Lower leg skin (tissue), 4 donors: ENCODE measurements at regions not wholly inside any gene's neighbourhood (a gene's known extent, or its start where the extent isn't known, plus 50 kb on each side); places are given as distances from the start of the nearest gene placed in this dataset.

Source experiments
- DNase-seq, 2 donors: peaks; one replicate each; pipeline ENCODE4 v3.0.0-alpha.2; 2019; ENCODE audit warnings: low spot score in 2 of 2
- H3K4me3 ChIP-seq: fragments of 200-600 bp; sonication (generic); 2 replicates; pipeline ENCODE4 v1.5.1; 2017; ENCODE audit warnings: mild to moderate bottlenecking, low read depth; ENCODE audit not compliant: poor library complexity, severe bottlenecking
- POLR2A ChIP-seq, 2 donors: fragments of 450-650 bp; IDR thresholded peaks; one replicate each; pipeline ENCODE4 v1.6.1; 2016 to 2017; ENCODE audit warnings: antibody characterized with exemption in 2 of 2, mild to moderate bottlenecking in 1 of 2, moderate library complexity in 1 of 2
- WGBS, 2 donors: methylation state at CpG; one replicate each; pipeline ENCODE4 v1.1.5; 2018; 5-methylcytosine and 5-hydroxymethylcytosine counted together
- intact Hi-C: fragments of 100-400 bp; cut with DNase I; formaldehyde crosslinking; loops from one replicate; pipeline ENCODE4 v1.15.0; 2023; ENCODE audit warnings: low total_unique reads
- TF ChIP-seq, protein P1 (sequence below), 3 donors: fragments of 450-650 bp; IDR thresholded peaks; one replicate each; pipeline ENCODE4 v1.5.1; 2016; ENCODE audit warnings: antibody characterized with exemption in 3 of 3, mild to moderate bottlenecking in 3 of 3, moderate library complexity in 2 of 3

GRCh38 chr17:34784526-34784925 is 176.7 kb downstream of the CCT6B start:
- DNase-seq = no peak
- no peak overlapping the region for H3K4me3 ChIP-seq
- intact Hi-C loops = no loop called here
- TF ChIP-seq, protein P1, sequence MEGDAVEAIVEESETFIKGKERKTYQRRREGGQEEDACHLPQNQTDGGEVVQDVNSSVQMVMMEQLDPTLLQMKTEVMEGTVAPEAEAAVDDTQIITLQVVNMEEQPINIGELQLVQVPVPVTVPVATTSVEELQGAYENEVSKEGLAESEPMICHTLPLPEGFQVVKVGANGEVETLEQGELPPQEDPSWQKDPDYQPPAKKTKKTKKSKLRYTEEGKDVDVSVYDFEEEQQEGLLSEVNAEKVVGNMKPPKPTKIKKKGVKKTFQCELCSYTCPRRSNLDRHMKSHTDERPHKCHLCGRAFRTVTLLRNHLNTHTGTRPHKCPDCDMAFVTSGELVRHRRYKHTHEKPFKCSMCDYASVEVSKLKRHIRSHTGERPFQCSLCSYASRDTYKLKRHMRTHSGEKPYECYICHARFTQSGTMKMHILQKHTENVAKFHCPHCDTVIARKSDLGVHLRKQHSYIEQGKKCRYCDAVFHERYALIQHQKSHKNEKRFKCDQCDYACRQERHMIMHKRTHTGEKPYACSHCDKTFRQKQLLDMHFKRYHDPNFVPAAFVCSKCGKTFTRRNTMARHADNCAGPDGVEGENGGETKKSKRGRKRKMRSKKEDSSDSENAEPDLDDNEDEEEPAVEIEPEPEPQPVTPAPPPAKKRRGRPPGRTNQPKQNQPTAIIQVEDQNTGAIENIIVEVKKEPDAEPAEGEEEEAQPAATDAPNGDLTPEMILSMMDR (IDR thresholded peaks at IDR 0.05) = no peak
- TF ChIP-seq POLR2A (IDR thresholded peaks at IDR 0.05) = no peak
- 33 to 47% methylated on average over 4 of the region's 4 CpGs for WGBS, 2 donors

- no peak overlapping the region for H3K4me3 ChIP-seq
- WGBS, 2 donors = 67 to 69% methylated on average over 6 of the region's 6 CpGs
- intact Hi-C loops = no loop called here
- no peak for TF ChIP-seq POLR2A (IDR thresholded peaks at IDR 0.05)
- TF ChIP-seq, protein P1 (IDR thresholded peaks at IDR 0.05) = no peak
- DNase-seq = no peak
Observed at GRCh38 chr17:34782271-34782670, 179.0 kb downstream of the CCT6B start.

GRCh38 chr17:34781571-34782108 is 179.6 kb downstream of the CCT6B start:
- intact Hi-C loops = no loop called here
- H3K4me3 ChIP-seq = no peak overlapping the region
- TF ChIP-seq, protein P1 (IDR thresholded peaks at IDR 0.05) = no peak
- TF ChIP-seq POLR2A (IDR thresholded peaks at IDR 0.05) = no peak
- no peak for DNase-seq
- WGBS, 2 donors = 32 to 43% methylated on average over 12 of the region's 12 CpGs

DNA sequence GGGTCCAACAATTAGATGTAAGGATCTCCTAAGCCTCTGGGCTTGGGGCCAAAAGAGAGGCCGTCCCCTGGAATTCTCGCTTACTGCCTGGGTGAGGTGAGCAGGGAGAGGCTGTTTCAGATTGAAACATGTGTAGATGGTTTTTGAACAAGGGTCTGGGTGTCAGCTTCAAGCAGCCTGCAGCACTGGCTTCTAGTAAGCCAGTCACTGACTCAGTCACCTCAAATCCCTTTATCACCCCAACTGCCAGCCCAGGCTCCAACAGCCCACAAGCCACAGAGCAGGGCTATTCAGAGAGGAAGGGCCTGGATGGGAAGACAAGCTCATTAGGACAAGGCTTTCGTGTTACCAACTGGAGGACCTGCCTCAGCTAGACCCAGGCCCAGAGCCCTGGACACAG is 180.2 kb downstream of the CCT6B start:
- no peak overlapping the region for H3K4me3 ChIP-seq
- 73 to 79% methylated on average over 3 of the region's 3 CpGs for WGBS, 2 donors
- TF ChIP-seq, protein P1 (IDR thresholded peaks at IDR 0.05) = no peak
- TF ChIP-seq POLR2A (IDR thresholded peaks at IDR 0.05) = no peak
- intact Hi-C loops = no loop called here
- no peak for DNase-seq

DNA sequence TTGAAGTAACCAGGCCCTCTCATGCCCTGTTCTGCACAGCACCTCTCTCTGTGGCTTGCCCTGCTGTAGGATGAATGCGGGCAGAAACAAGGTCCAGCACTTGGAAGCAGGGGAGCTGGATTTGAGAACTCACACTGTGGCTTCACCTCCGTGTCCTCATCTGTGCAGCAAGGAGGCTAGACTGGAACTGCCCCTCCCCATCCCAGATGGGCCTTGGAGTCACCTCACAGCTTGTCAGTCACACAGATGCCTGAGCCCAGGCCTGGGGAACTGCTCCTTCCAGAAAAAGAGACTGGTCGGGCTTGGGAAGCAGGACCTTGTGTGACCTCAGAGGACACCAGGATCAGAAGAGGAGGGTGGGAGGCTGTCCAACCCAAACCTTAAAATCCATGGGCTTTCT is 180.8 kb downstream of the CCT6B start:
- WGBS, 2 donors = 74 to 93% methylated on average over 3 of the region's 3 CpGs
- intact Hi-C loops = no loop called here
- TF ChIP-seq POLR2A (IDR thresholded peaks at IDR 0.05) = no peak
- TF ChIP-seq, protein P1 (IDR thresholded peaks at IDR 0.05) = no peak
- H3K4me3 ChIP-seq = no peak overlapping the region
- DNase-seq = no peak
